ENCODE measurements at regions not wholly inside any gene's neighbourhood (a gene's known extent, or its start where the extent isn't known, plus 50 kb on each side); places are given as distances from the start of the nearest gene placed in this dataset.

GRCh38 chrX:13232484-13232883 lies 87.4 kb downstream of the ATXN3L start:
- DNase-seq (ENCODE audit: low read depth) = no peak
- H3K4me3 ChIP-seq (ENCODE audit: control insufficient read depth, low read depth, low read length) = no peak overlapping the region
- TF ChIP-seq CTCF (conservative IDR thresholded peaks at IDR 0.05; ENCODE audit: control insufficient read depth, insufficient read depth, low read depth, low read length) = no peak

- peak; percentile 54 for DNase-seq (ENCODE audit: low read depth)
- no peak for TF ChIP-seq CTCF (conservative IDR thresholded peaks at IDR 0.05; ENCODE audit: control insufficient read depth, insufficient read depth, low read depth, low read length)
These were observed 93.6 kb downstream of the ATXN3L start for GRCh38 chrX:13226214-13226613.

GRCh38 chrX:13223868-13224567 lies 95.8 kb downstream of the ATXN3L start:
- peak; percentile 2 for TF ChIP-seq CTCF (conservative IDR thresholded peaks at IDR 0.05; ENCODE audit: control insufficient read depth, insufficient read depth, low read depth, low read length)
- no peak overlapping the region for H3K4me3 ChIP-seq (ENCODE audit: control insufficient read depth, low read depth, low read length)
- peak; percentile 89 for DNase-seq (ENCODE audit: low read depth)

More at GRCh38 chrX:13226214-13226613, 93.6 kb downstream of the ATXN3L start:
- no peak overlapping the region for H3K4me3 ChIP-seq (ENCODE audit: control insufficient read depth, low read depth, low read length)

- no peak overlapping the region for H3K4me3 ChIP-seq (ENCODE audit: control insufficient read depth, low read depth, low read length)
- TF ChIP-seq CTCF (conservative IDR thresholded peaks at IDR 0.05; ENCODE audit: control insufficient read depth, insufficient read depth, low read depth, low read length) = no peak
- DNase-seq (ENCODE audit: low read depth) = peak; percentile 74
These were observed 98.9 kb downstream of the ATXN3L start for GRCh38 chrX:13220916-13221315.

- no peak overlapping the region for H3K4me3 ChIP-seq (ENCODE audit: control insufficient read depth, low read depth, low read length)
- no peak for TF ChIP-seq CTCF (conservative IDR thresholded peaks at IDR 0.05; ENCODE audit: control insufficient read depth, insufficient read depth, low read depth, low read length)
- DNase-seq (ENCODE audit: low read depth) = no peak
These were observed 99.7 kb downstream of the ATXN3L start for GRCh38 chrX:13219991-13220764.

- H3K4me3 ChIP-seq (ENCODE audit: control insufficient read depth, low read depth, low read length) = no peak overlapping the region
- no peak for TF ChIP-seq CTCF (conservative IDR thresholded peaks at IDR 0.05; ENCODE audit: control insufficient read depth, insufficient read depth, low read depth, low read length)
- DNase-seq (ENCODE audit: low read depth) = no peak
These were observed 101.1 kb downstream of the ATXN3L start for GRCh38 chrX:13218758-13219157.

Data from fibroblast of mammary gland (primary cell).